ENCODE measurements at regions not wholly inside any gene's neighbourhood (a gene's known extent, or its start where the extent isn't known, plus 50 kb on each side); places are given as distances from the start of the nearest gene placed in this dataset.
A peak's percentile ranks its signal among the peaks of the same experiment; 100 is the strongest.

DNA sequence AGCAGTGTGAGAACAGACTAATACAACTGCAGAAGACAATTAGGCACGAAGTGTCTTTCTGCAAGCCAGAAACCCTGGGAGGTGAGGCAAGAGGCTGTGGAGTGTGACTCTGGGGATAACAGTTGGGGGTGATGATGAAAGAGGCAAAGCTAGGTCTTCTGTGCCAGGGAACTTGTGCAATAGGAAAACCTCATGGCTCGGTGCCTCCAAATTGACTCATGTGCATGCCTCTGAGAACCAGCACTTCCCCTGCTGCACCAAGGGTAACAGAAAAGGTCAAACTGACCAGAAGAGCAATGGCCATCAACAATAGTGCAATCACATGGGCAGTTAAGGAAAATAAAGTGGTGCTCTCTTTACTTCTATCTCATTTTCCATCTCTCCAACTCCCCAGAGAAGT is 136.4 kb downstream of the SCG2 start:
- intact Hi-C loops (cut with micrococcal nuclease) (loop anchor here (10.0 kb wide), 1 partner anchor 411 kb away; the partner anchor contains the start of gene KCNE4), in situ Hi-C loops (cut with MboI; ENCODE audit: low sequenced_read_pairs) (no loop called here), dilution Hi-C loops (cut with HindIII; ENCODE audit: low sequenced_read_pairs, unreplicated experiment) (no loop called here)
- no TSS peak for BruUV-seq (replicated peaks)
- no peaks in the 10 kb centered on the region for H3K36me3 ChIP-seq (ENCODE audit: control insufficient read depth, insufficient read depth, low read length)
- H3K9ac ChIP-seq (ENCODE audit: low read depth, low read length): no peak overlapping the region
- H2BK15ac ChIP-seq (ENCODE audit: low read depth, low read length): no peak overlapping the region
- no peaks in the 10 kb centered on the region for H3K27me3 ChIP-seq (ENCODE audit: control insufficient read depth, insufficient read depth, low read length)
- TF ChIP-seq MXI1 (IDR thresholded peaks at IDR 0.05; ENCODE audit: borderline replicate concordance, low read depth, low read length): 0 out of 2 replicates have a peak, but pooled peaks have one; percentile 40
- TF ChIP-seq NFE2L2 (IDR thresholded peaks at IDR 0.05; ENCODE audit: low read depth, low read length): no peak
- TF ChIP-seq, protein P1, sequence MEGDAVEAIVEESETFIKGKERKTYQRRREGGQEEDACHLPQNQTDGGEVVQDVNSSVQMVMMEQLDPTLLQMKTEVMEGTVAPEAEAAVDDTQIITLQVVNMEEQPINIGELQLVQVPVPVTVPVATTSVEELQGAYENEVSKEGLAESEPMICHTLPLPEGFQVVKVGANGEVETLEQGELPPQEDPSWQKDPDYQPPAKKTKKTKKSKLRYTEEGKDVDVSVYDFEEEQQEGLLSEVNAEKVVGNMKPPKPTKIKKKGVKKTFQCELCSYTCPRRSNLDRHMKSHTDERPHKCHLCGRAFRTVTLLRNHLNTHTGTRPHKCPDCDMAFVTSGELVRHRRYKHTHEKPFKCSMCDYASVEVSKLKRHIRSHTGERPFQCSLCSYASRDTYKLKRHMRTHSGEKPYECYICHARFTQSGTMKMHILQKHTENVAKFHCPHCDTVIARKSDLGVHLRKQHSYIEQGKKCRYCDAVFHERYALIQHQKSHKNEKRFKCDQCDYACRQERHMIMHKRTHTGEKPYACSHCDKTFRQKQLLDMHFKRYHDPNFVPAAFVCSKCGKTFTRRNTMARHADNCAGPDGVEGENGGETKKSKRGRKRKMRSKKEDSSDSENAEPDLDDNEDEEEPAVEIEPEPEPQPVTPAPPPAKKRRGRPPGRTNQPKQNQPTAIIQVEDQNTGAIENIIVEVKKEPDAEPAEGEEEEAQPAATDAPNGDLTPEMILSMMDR (conservative IDR thresholded peaks at IDR 0.05; ENCODE audit: low read depth, low read length): no peak
- no peak for TF ChIP-seq SMC3 (IDR thresholded peaks at IDR 0.05; ENCODE audit: low read depth, low read length)
- peak; percentile 15; the same call in 1 of the 2 replicates for TF ChIP-seq MAZ (IDR thresholded peaks at IDR 0.05; ENCODE audit: borderline replicate concordance, low read depth, low read length)
- peak; percentile 100 for TF ChIP-seq CEBPB (IDR thresholded peaks at IDR 0.05; ENCODE audit: low read depth, low read length)
- no peak for TF ChIP-seq CHD1 (IDR thresholded peaks at IDR 0.05; ENCODE audit: low read depth, low read length)
- no peak for TF ChIP-seq RFX5 (IDR thresholded peaks at IDR 0.05; ENCODE audit: low read depth, low read length)
- TF ChIP-seq RAD21 (IDR thresholded peaks at IDR 0.05; ENCODE audit: low read length): peak; percentile 8; the same call in 1 of the 2 replicates
- TF ChIP-seq MAFK (IDR thresholded peaks at IDR 0.05; ENCODE audit: low read depth, low read length): no peak
- TF ChIP-seq POLR2A (IDR thresholded peaks at IDR 0.05; ENCODE audit: low read depth, low read length): no peak
- TF ChIP-seq, protein P2, sequence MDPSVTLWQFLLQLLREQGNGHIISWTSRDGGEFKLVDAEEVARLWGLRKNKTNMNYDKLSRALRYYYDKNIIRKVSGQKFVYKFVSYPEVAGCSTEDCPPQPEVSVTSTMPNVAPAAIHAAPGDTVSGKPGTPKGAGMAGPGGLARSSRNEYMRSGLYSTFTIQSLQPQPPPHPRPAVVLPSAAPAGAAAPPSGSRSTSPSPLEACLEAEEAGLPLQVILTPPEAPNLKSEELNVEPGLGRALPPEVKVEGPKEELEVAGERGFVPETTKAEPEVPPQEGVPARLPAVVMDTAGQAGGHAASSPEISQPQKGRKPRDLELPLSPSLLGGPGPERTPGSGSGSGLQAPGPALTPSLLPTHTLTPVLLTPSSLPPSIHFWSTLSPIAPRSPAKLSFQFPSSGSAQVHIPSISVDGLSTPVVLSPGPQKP (IDR thresholded peaks at IDR 0.05; ENCODE audit: borderline replicate concordance, low read depth, low read length): no peak
- TF ChIP-seq, protein P3, sequence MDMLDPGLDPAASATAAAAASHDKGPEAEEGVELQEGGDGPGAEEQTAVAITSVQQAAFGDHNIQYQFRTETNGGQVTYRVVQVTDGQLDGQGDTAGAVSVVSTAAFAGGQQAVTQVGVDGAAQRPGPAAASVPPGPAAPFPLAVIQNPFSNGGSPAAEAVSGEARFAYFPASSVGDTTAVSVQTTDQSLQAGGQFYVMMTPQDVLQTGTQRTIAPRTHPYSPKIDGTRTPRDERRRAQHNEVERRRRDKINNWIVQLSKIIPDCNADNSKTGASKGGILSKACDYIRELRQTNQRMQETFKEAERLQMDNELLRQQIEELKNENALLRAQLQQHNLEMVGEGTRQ (IDR thresholded peaks at IDR 0.05; ENCODE audit: low read depth, low read length): peak; percentile 52
- TF ChIP-seq BHLHE40 (IDR thresholded peaks at IDR 0.05; ENCODE audit: low read depth, low read length): peak; percentile 74; the same call in 1 of the 2 replicates
- peak; percentile 27 for TF ChIP-seq RCOR1 (IDR thresholded peaks at IDR 0.05; ENCODE audit: insufficient replicate concordance, low read length)
- TF ChIP-seq FOS (IDR thresholded peaks at IDR 0.05; ENCODE audit: low read depth, low read length): peak; percentile 67
- no peaks in the 10 kb centered on the region for H3K9me3 ChIP-seq (ENCODE audit: control insufficient read depth, insufficient read depth, low read length)
- H3K27ac ChIP-seq (ENCODE audit: insufficient read depth, low read length): no peak overlapping the region
- H3K79me1 ChIP-seq (ENCODE audit: low read depth in 1 of 2, low read length in 2 of 2): no peaks in the 10 kb centered on the region
- H3K4ac ChIP-seq (ENCODE audit: low read depth, low read length): peak overlapping the region; percentile 52; the same call in 1 of the 2 replicates
- CTCF ChIA-PET: interaction anchor here (0.6 kb wide), 1 partner anchor 494 kb away, joined by 3 read pairs; no protein-coding TSS in a partner anchor
- H4K20me1 ChIP-seq (ENCODE audit: insufficient read depth, low read length): no peaks in the 10 kb centered on the region
- H4K91ac ChIP-seq (ENCODE audit: insufficient read depth, low read depth, low read length): no peak overlapping the region
- H2BK120ac ChIP-seq (ENCODE audit: low read depth, low read length): peak overlapping the region; percentile 70; the same call in 1 of the 2 replicates
- peaks cover 13% of the 10 kb centered on the region for H3K4me1 ChIP-seq (ENCODE audit: control insufficient read depth, insufficient read depth, low read length)
- peak overlapping the region; percentile 9 for H2AFZ ChIP-seq (replicated peaks; ENCODE audit: low read length, poor library complexity)
- no peak overlapping the region for H4K8ac ChIP-seq (ENCODE audit: low read depth in 2 of 2, low read length in 2 of 2)
- H3K14ac ChIP-seq (replicated peaks; ENCODE audit: low read depth, low read length): no peak overlapping the region
- no CpG with 5 or more reads among the region's 2 CpGs for WGBS, 2 experiments (ENCODE audit: extremely low coverage in 2 of 2, insufficient read length in 1 of 2)
- no peak overlapping the region for H3K23ac ChIP-seq (ENCODE audit: low read depth, low read length)
- peak overlapping the region; percentile 57 for H2BK5ac ChIP-seq (ENCODE audit: low read depth, low read length, poor library complexity, severe bottlenecking)
- H2AK5ac ChIP-seq (ENCODE audit: low read depth, low read length): no peak overlapping the region
- no peak overlapping the region for H3K56ac ChIP-seq (ENCODE audit: extremely low read depth, insufficient read depth, low read length)
- H3K18ac ChIP-seq (ENCODE audit: low read depth, low read length): no peak overlapping the region
- H3K4me2 ChIP-seq (ENCODE audit: low read depth, low read length): no peak overlapping the region
- peak overlapping the region; percentile 3 for H2AK9ac ChIP-seq (replicated peaks; ENCODE audit: low read depth, low read length, poor library complexity)
- no peak overlapping the region for H3K4me3 ChIP-seq (ENCODE audit: insufficient read depth, low read depth, low read length)
- POLR2A ChIA-PET (ENCODE audit: unreplicated experiment): no interaction called here
- peak; percentile 96 for DNase-seq
- peaks cover 7% of the 10 kb centered on the region; the same call in 1 of the 2 replicates for H3K9me1 ChIP-seq (ENCODE audit: insufficient read depth, low read length)
- H4K5ac ChIP-seq (ENCODE audit: low read depth, low read length): no peak overlapping the region
- H2BK20ac ChIP-seq (ENCODE audit: low read depth, low read length): no peak overlapping the region
- ATAC-seq (ENCODE audit: low read depth): peak; percentile 81

Data from IMR-90 (cell line).